SK-N-MC (cell line): ENCODE measurements at regions not wholly inside any gene's neighbourhood (a gene's known extent, or its start where the extent isn't known, plus 50 kb on each side); places are given as distances from the start of the nearest gene placed in this dataset.

Source experiments
- EZH2 ChIP-seq: fragments of 200-600 bp; sonication (generic); IDR thresholded peaks from one replicate; pipeline ENCODE4 v1.6.1; 2017; ENCODE audit warnings: antibody characterized with exemption
- POLR2AphosphoS5 ChIP-seq: IDR thresholded peaks from 2 replicates; pipeline ENCODE4 v1.6.1; 2012; ENCODE audit warnings: mild to moderate bottlenecking, low read depth, low read length, borderline replicate concordance

DNA sequence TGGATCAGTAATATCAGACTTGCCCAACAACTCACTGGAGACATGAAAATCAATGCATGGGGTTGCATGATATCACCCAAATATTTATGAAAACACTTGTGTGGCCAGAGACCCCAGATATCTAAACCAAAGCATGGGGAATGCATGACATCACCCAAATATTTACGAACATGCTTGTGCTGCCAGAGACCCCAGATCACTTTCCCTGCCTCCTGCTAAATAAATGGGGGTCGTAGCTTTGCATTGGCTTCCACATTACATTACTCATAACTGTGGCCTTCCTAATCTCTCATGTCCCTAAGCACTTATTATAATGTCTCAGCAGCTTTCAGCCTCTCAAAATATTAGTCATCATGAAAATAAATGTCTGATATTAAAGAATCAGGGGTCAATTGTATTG, 838.0 kb upstream of the DEFB115 start:
- TF ChIP-seq POLR2AphosphoS5 = no peak
- TF ChIP-seq EZH2 = no peak
